ENCODE measurements at regions not wholly inside any gene's neighbourhood (a gene's known extent, or its start where the extent isn't known, plus 50 kb on each side); places are given as distances from the start of the nearest gene placed in this dataset.

GRCh38 chr2:8437949-8438400 is 243.9 kb upstream of the ID2 start:
- no peak overlapping the region for H3K4me3 ChIP-seq (replicated peaks in 1 of 3)
- no peak for TF ChIP-seq CTCF (IDR thresholded peaks at IDR 0.05)
- no peak for TF ChIP-seq POLR2A (IDR thresholded peaks at IDR 0.05)
- H3K36me3 ChIP-seq, result no peaks in the 10 kb centered on the region
- intact Hi-C loops (cut with DNase I), result no loop called here
- H3K4me1 ChIP-seq, result no peaks in the 10 kb centered on the region
- 88 to 99% methylated on average over 4 to 5 of the region's 5 CpGs for WGBS, 2 donors
- DNase-seq, result no peak
- H3K27me3 ChIP-seq, result no peaks in the 10 kb centered on the region
- H3K27ac ChIP-seq, result no peak overlapping the region
- H3K9me3 ChIP-seq, result no peaks in the 10 kb centered on the region

- no peaks in the 10 kb centered on the region for H3K4me1 ChIP-seq
- DNase-seq, result no peak
- H3K4me3 ChIP-seq (replicated peaks in 1 of 3), result no peak overlapping the region
- intact Hi-C loops (cut with DNase I), result no loop called here
- TF ChIP-seq POLR2A (IDR thresholded peaks at IDR 0.05) (no peak), CTCF (IDR thresholded peaks at IDR 0.05) (no peak)
- H3K9me3 ChIP-seq, result no peaks in the 10 kb centered on the region
- no peak overlapping the region for H3K27ac ChIP-seq
- no peaks in the 10 kb centered on the region for H3K27me3 ChIP-seq
- no peaks in the 10 kb centered on the region for H3K36me3 ChIP-seq
- WGBS, 2 donors, result 73 to 94% methylated on average over 3 of the region's 3 CpGs
These were observed 243.4 kb upstream of the ID2 start for GRCh38 chr2:8438476-8438875.

GRCh38 chr2:8438996-8439395 is 242.9 kb upstream of the ID2 start:
- Histone ChIP-seq H3K9me3 (no peaks in the 10 kb centered on the region), H3K36me3 (no peaks in the 10 kb centered on the region), H3K4me1 (no peaks in the 10 kb centered on the region), H3K4me3 (replicated peaks in 1 of 3) (no peak overlapping the region), H3K27me3 (no peaks in the 10 kb centered on the region), H3K27ac (no peak overlapping the region)
- intact Hi-C loops (cut with DNase I), result no loop called here
- 74 to 75% methylated on average over 7 of the region's 7 CpGs for WGBS, 2 donors
- DNase-seq, result no peak
- TF ChIP-seq POLR2A (IDR thresholded peaks at IDR 0.05) (no peak), CTCF (IDR thresholded peaks at IDR 0.05) (no peak)

GRCh38 chr2:8440029-8440778 is 241.7 kb upstream of the ID2 start:
- no peak for DNase-seq
- Histone ChIP-seq H3K9me3 (no peaks in the 10 kb centered on the region), H3K4me1 (no peaks in the 10 kb centered on the region), H3K27me3 (no peaks in the 10 kb centered on the region), H3K4me3 (replicated peaks in 1 of 3) (no peak overlapping the region), H3K36me3 (no peaks in the 10 kb centered on the region), H3K27ac (no peak overlapping the region)
- no peak for TF ChIP-seq POLR2A (IDR thresholded peaks at IDR 0.05)
- no peak for TF ChIP-seq CTCF (IDR thresholded peaks at IDR 0.05)
- intact Hi-C loops (cut with DNase I), result no loop called here
- 79 to 83% methylated on average over 12 of the region's 12 CpGs for WGBS, 2 donors

GRCh38 chr2:8441371-8441770 is 240.5 kb upstream of the ID2 start:
- 87 to 88% methylated on average over 12 of the region's 12 CpGs for WGBS, 2 donors
- no peak overlapping the region for H3K27ac ChIP-seq
- DNase-seq, result no peak
- intact Hi-C loops (cut with DNase I), result no loop called here
- no peak for TF ChIP-seq CTCF (IDR thresholded peaks at IDR 0.05)
- no peak for TF ChIP-seq POLR2A (IDR thresholded peaks at IDR 0.05)
- H3K4me1 ChIP-seq, result no peaks in the 10 kb centered on the region
- no peaks in the 10 kb centered on the region for H3K9me3 ChIP-seq
- no peaks in the 10 kb centered on the region for H3K27me3 ChIP-seq
- no peak overlapping the region for H3K4me3 ChIP-seq (replicated peaks in 1 of 3)
- H3K36me3 ChIP-seq, result no peaks in the 10 kb centered on the region
